ENCODE measurements at regions not wholly inside any gene's neighbourhood (a gene's known extent, or its start where the extent isn't known, plus 50 kb on each side); places are given as distances from the start of the nearest gene placed in this dataset.

- TF ChIP-seq MXI1 (IDR thresholded peaks at IDR 0.05; ENCODE audit: borderline replicate concordance, low read depth, low read length) (no peak), BHLHE40 (IDR thresholded peaks at IDR 0.05; ENCODE audit: low read depth, low read length) (no peak), CTCF (conservative IDR thresholded peaks at IDR 0.05; ENCODE audit: low read depth, low read length) (no peak), MAFK (IDR thresholded peaks at IDR 0.05; ENCODE audit: low read depth, low read length) (no peak), CEBPB (IDR thresholded peaks at IDR 0.05; ENCODE audit: low read depth, low read length) (no peak), POLR2A (IDR thresholded peaks at IDR 0.05; ENCODE audit: low read depth, low read length) (no peak), SMC3 (IDR thresholded peaks at IDR 0.05; ENCODE audit: low read depth, low read length) (no peak)
Measured at GRCh38 chr10:3709456-3710060, 75.5 kb downstream of the KLF6 start.
